ENCODE measurements at regions not wholly inside any gene's neighbourhood (a gene's known extent, or its start where the extent isn't known, plus 50 kb on each side); places are given as distances from the start of the nearest gene placed in this dataset.
A peak's percentile ranks its signal among the peaks of the same experiment; 100 is the strongest.

GRCh38 chr3:194067949-194068362 lies 68.0 kb upstream of the HES1 start:
- Histone ChIP-seq H3K9me2 (replicated peaks; ENCODE audit: insufficient read depth) (no peaks in the 10 kb centered on the region), H4K20me1 (ENCODE audit: insufficient read depth, poor library complexity, severe bottlenecking) (no peaks in the 10 kb centered on the region), H3K79me2 (no peaks in the 10 kb centered on the region), H3K27ac (no peak overlapping the region), H3K27me3 (no peaks in the 10 kb centered on the region), H3K36me3 (replicated peaks; ENCODE audit: insufficient read depth, low read depth) (no peaks in the 10 kb centered on the region), H2AFZ (no peak overlapping the region), H3K4me3 (no peak overlapping the region), H3K4me1 (ENCODE audit: insufficient read depth) (peaks cover 22% of the 10 kb centered on the region), H3K4me2 (no peak overlapping the region), H3K9me3 (ENCODE audit: low read depth) (no peaks in the 10 kb centered on the region)
- 71% methylated on average over 4 of the region's 4 CpGs for WGBS (ENCODE audit: low lambda C conversion rate, missing lambda C conversion rate)
- no peak for DNase-seq (ENCODE audit: low spot score)
- TF ChIP-seq EZH2 (IDR thresholded peaks at IDR 0.05; ENCODE audit: borderline replicate concordance), result no peak
- TF ChIP-seq EZH2phosphoT487 (IDR thresholded peaks at IDR 0.05; ENCODE audit: low read depth, severe bottlenecking, unreplicated experiment), result no peak
- TF ChIP-seq CTCF (IDR thresholded peaks at IDR 0.05; ENCODE audit: poor library complexity), result no peak

GRCh38 chr3:194069421-194070219 lies 66.3 kb upstream of the HES1 start:
- no peak for DNase-seq (ENCODE audit: low spot score)
- H3K4me2 ChIP-seq, result no peak overlapping the region
- no peaks in the 10 kb centered on the region for H3K9me3 ChIP-seq (ENCODE audit: low read depth)
- TF ChIP-seq CTCF (IDR thresholded peaks at IDR 0.05; ENCODE audit: poor library complexity), result no peak
- no peak for TF ChIP-seq EZH2 (IDR thresholded peaks at IDR 0.05; ENCODE audit: borderline replicate concordance)
- H4K20me1 ChIP-seq (ENCODE audit: insufficient read depth, poor library complexity, severe bottlenecking), result no peaks in the 10 kb centered on the region
- 92% methylated on average over 11 of the region's 12 CpGs for WGBS (ENCODE audit: low lambda C conversion rate, missing lambda C conversion rate)
- no peak overlapping the region for H3K27ac ChIP-seq
- H3K9me2 ChIP-seq (replicated peaks; ENCODE audit: insufficient read depth), result no peaks in the 10 kb centered on the region
- H3K4me3 ChIP-seq, result no peak overlapping the region
- H3K4me1 ChIP-seq (ENCODE audit: insufficient read depth), result peaks cover 24% of the 10 kb centered on the region
- H3K27me3 ChIP-seq, result no peaks in the 10 kb centered on the region
- no peaks in the 10 kb centered on the region for H3K36me3 ChIP-seq (replicated peaks; ENCODE audit: insufficient read depth, low read depth)
- H3K79me2 ChIP-seq, result no peaks in the 10 kb centered on the region
- no peak overlapping the region for H2AFZ ChIP-seq

- H3K4me1 ChIP-seq (ENCODE audit: insufficient read depth), result peaks cover 30% of the 10 kb centered on the region
- H3K9me2 ChIP-seq (replicated peaks; ENCODE audit: insufficient read depth), result no peaks in the 10 kb centered on the region
- no peaks in the 10 kb centered on the region for H4K20me1 ChIP-seq (ENCODE audit: insufficient read depth, poor library complexity, severe bottlenecking)
- peak overlapping the region; percentile 47 for H2AFZ ChIP-seq
- no peak overlapping the region for H3K4me3 ChIP-seq
- H3K4me2 ChIP-seq, result peak overlapping the region; percentile 95
- H3K36me3 ChIP-seq (replicated peaks; ENCODE audit: insufficient read depth, low read depth), result no peaks in the 10 kb centered on the region
- no peaks in the 10 kb centered on the region for H3K27me3 ChIP-seq
- no peaks in the 10 kb centered on the region for H3K9me3 ChIP-seq (ENCODE audit: low read depth)
- DNase-seq (ENCODE audit: low spot score), result no peak
- TF ChIP-seq EZH2 (IDR thresholded peaks at IDR 0.05; ENCODE audit: borderline replicate concordance), result no peak
- TF ChIP-seq EZH2phosphoT487 (IDR thresholded peaks at IDR 0.05; ENCODE audit: low read depth, severe bottlenecking, unreplicated experiment), result no peak
- no peak for TF ChIP-seq CTCF (IDR thresholded peaks at IDR 0.05; ENCODE audit: poor library complexity)
- peak overlapping the region; percentile 77 for H3K27ac ChIP-seq
- no peaks in the 10 kb centered on the region for H3K79me2 ChIP-seq
- WGBS (ENCODE audit: low lambda C conversion rate, missing lambda C conversion rate), result 81% methylated on average over 14 of the region's 15 CpGs
Observed at GRCh38 chr3:194070220-194070633, 65.7 kb upstream of the HES1 start.

Data from hepatocyte (in vitro differentiated cells).